Breast epithelium (tissue), 3 donors: ENCODE measurements at regions not wholly inside any gene's neighbourhood (a gene's known extent, or its start where the extent isn't known, plus 50 kb on each side); places are given as distances from the start of the nearest gene placed in this dataset.

ENCODE experiments used
- CTCF ChIP-seq, 3 donors: fragments of 450-650 bp; IDR thresholded peaks; one replicate each; pipeline ENCODE4 v1.5.1; 2016 to 2017; ENCODE audit warnings: antibody characterized with exemption in 3 of 3, mild to moderate bottlenecking in 3 of 3, moderate library complexity in 3 of 3
- POLR2A ChIP-seq: fragments of 450-650 bp; IDR thresholded peaks from one replicate; pipeline ENCODE4 v1.6.1; 2016; ENCODE audit warnings: antibody characterized with exemption, mild to moderate bottlenecking, moderate library complexity
- POLR2AphosphoS5 ChIP-seq, 3 donors: sonication (generic); formaldehyde crosslinking; IDR thresholded peaks; one replicate each; pipeline ENCODE4 v1.6.1; 2017; ENCODE audit warnings: antibody characterized with exemption in 3 of 3

GRCh38 chr3:25155652-25156471 lies 272.2 kb upstream of the RARB start:
- TF ChIP-seq POLR2AphosphoS5 (IDR thresholded peaks at IDR 0.05) (no peak), CTCF (IDR thresholded peaks at IDR 0.05) (no peak), POLR2A (no peak)
